ENCODE measurements at regions not wholly inside any gene's neighbourhood (a gene's known extent, or its start where the extent isn't known, plus 50 kb on each side); places are given as distances from the start of the nearest gene placed in this dataset.
"Not testable (repeated sequence)": the region's sequence is repeated elsewhere in the genome, so short reads cannot be mapped to it uniquely, and the experiment has no call there.

DNA sequence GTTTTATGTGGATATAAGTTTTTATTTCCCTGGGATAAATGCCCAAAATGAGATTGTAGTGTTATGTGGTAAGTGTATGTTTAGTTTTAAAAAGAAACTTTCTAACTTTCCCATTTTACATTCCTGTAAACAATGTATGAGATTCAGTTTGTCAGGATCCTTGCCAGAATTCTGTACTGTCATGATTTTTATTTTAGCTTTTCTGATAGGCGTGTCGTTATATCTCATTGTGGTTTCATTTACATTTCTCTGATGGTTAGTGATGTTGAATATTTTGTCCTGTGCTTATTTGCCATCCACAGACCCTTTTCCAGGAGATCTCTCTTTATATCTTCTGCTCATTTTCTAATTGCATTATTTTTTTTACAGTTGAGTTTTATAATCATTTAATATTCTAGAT is 245.6 kb upstream of the CDH2 start:
- no peak for DNase-seq
- no peak for FAIRE-seq
- intact Hi-C loops (cut with DNase I): no loop called here

DNA sequence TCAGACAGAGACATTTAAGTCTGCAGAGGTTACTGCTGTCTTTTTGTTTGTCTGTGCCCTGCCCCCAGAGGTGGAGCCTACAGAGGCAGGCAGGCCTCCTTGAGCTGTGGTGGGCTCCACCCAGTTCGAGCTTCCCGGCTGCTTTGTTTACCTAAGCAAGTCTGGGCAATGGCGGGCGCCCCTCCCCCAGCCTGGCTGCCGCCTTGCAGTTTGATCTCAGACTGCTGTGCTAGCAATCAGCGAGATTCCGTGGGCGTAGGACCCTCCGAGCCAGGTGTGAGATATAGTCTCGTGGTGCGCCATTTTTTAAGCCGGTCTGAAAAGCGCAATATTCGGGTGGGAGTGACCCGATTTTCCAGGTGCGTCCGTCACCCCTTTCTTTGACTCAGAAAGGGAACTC is 245.0 kb upstream of the CDH2 start:
- H3K4me3 ChIP-seq (ENCODE audit: low read length in 3 of 3); H3K36me3 ChIP-seq (ENCODE audit: control insufficient read depth in 2 of 3, insufficient read depth in 3 of 3, low read length in 3 of 3); FAIRE-seq; H3K27ac ChIP-seq (ENCODE audit: low read depth in 2 of 2, low read length in 2 of 2); intact Hi-C loops (cut with DNase I); DNase-seq; H3K4me1 ChIP-seq (ENCODE audit: control insufficient read depth in 2 of 3, insufficient read depth in 2 of 3, low read depth in 1 of 3, low read length in 3 of 3); H3K27me3 ChIP-seq (ENCODE audit: control insufficient read depth, insufficient read depth, low read length); H3K9ac ChIP-seq (ENCODE audit: low read length in 3 of 3); H3K9me3 ChIP-seq (ENCODE audit: control insufficient read depth in 2 of 3, insufficient read depth in 1 of 3, low read length in 3 of 3): not testable (repeated sequence)

More for the DNA sequence above, 245.6 kb upstream of the CDH2 start:
- Histone ChIP-seq H3K36me3 (ENCODE audit: control insufficient read depth in 2 of 3, insufficient read depth in 3 of 3, low read length in 3 of 3) (no peaks in the 10 kb centered on the region), H3K9ac (ENCODE audit: low read length in 3 of 3) (no peak overlapping the region), H3K4me3 (ENCODE audit: low read length in 3 of 3) (no peak overlapping the region), H3K27ac (ENCODE audit: low read depth in 2 of 2, low read length in 2 of 2) (no peak overlapping the region), H3K27me3 (ENCODE audit: control insufficient read depth, insufficient read depth, low read length) (no peaks in the 10 kb centered on the region), H3K4me1 (ENCODE audit: control insufficient read depth in 2 of 3, insufficient read depth in 2 of 3, low read depth in 1 of 3, low read length in 3 of 3) (no peaks in the 10 kb centered on the region), H3K9me3 (ENCODE audit: control insufficient read depth in 2 of 3, insufficient read depth in 1 of 3, low read length in 3 of 3) (peaks cover 0 to 2% (median 0%) of the 10 kb centered on the region in 3 donors)
- TF ChIP-seq, protein P1, sequence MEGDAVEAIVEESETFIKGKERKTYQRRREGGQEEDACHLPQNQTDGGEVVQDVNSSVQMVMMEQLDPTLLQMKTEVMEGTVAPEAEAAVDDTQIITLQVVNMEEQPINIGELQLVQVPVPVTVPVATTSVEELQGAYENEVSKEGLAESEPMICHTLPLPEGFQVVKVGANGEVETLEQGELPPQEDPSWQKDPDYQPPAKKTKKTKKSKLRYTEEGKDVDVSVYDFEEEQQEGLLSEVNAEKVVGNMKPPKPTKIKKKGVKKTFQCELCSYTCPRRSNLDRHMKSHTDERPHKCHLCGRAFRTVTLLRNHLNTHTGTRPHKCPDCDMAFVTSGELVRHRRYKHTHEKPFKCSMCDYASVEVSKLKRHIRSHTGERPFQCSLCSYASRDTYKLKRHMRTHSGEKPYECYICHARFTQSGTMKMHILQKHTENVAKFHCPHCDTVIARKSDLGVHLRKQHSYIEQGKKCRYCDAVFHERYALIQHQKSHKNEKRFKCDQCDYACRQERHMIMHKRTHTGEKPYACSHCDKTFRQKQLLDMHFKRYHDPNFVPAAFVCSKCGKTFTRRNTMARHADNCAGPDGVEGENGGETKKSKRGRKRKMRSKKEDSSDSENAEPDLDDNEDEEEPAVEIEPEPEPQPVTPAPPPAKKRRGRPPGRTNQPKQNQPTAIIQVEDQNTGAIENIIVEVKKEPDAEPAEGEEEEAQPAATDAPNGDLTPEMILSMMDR (IDR thresholded peaks at IDR 0.05; ENCODE audit: borderline replicate concordance, extremely low read depth, insufficient read depth): no peak

DNA sequence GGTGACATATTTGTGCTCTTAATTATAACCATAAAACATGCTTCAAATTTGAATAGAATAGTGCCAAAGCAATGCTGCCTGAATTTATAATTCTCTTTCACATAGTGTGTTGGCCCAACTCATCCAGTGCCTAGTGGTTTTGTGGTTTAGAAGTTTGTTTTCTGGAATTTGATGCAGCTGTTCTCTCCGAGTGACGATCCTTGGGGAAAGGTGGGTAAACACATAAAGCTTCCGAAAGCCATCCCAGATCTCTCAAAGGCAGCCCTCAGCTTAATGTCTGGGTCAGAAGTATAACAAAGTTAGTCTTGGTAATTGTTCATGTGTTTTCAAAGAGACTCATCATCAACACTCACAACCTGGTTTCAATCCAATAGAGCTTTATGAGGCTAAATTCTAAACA is 235.6 kb upstream of the CDH2 start:
- no peak for DNase-seq
- no peak for FAIRE-seq
- no peaks in the 10 kb centered on the region for H3K36me3 ChIP-seq (ENCODE audit: control insufficient read depth in 2 of 3, insufficient read depth in 3 of 3, low read length in 3 of 3)
- no peak overlapping the region for H3K27ac ChIP-seq (ENCODE audit: low read depth in 2 of 2, low read length in 2 of 2)
- H3K4me3 ChIP-seq (ENCODE audit: low read length in 3 of 3): no peak overlapping the region
- H3K9ac ChIP-seq (ENCODE audit: low read length in 3 of 3): no peak overlapping the region
- H3K9me3 ChIP-seq (ENCODE audit: control insufficient read depth in 2 of 3, insufficient read depth in 1 of 3, low read length in 3 of 3): no peaks in the 10 kb centered on the region
- intact Hi-C loops (cut with DNase I): no loop called here
- H3K27me3 ChIP-seq (ENCODE audit: control insufficient read depth, insufficient read depth, low read length): no peaks in the 10 kb centered on the region
- TF ChIP-seq, protein P1 (IDR thresholded peaks at IDR 0.05; ENCODE audit: borderline replicate concordance, extremely low read depth, insufficient read depth): no peak
- no peaks in the 10 kb centered on the region for H3K4me1 ChIP-seq (ENCODE audit: control insufficient read depth in 2 of 3, insufficient read depth in 2 of 3, low read depth in 1 of 3, low read length in 3 of 3)

DNA sequence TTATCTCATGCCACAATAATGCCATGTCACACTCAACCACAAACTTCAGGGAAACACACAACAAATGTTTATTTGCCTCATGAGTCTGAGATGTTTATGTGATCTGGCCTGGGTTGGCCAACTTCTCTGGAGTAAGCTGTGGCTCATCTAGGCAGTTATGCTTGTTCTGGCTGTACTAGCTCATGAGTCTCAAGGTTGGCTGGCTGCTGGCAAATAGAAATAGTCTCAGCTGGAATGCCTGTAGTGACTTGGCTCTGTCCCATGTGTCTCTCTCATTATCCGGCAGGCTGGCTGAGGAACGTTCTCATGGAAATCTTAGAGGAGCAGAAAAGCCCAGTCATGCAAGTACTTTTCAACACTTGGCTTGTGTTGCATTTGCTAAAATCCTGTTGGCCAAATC is 234.9 kb upstream of the CDH2 start:
- Histone ChIP-seq H3K9me3 (ENCODE audit: control insufficient read depth in 2 of 3, insufficient read depth in 1 of 3, low read length in 3 of 3) (no peaks in the 10 kb centered on the region), H3K9ac (ENCODE audit: low read length in 3 of 3) (no peak overlapping the region), H3K4me1 (ENCODE audit: control insufficient read depth in 2 of 3, insufficient read depth in 2 of 3, low read depth in 1 of 3, low read length in 3 of 3) (no peaks in the 10 kb centered on the region), H3K27ac (ENCODE audit: low read depth in 2 of 2, low read length in 2 of 2) (no peak overlapping the region), H3K36me3 (ENCODE audit: control insufficient read depth in 2 of 3, insufficient read depth in 3 of 3, low read length in 3 of 3) (no peaks in the 10 kb centered on the region), H3K27me3 (ENCODE audit: control insufficient read depth, insufficient read depth, low read length) (no peaks in the 10 kb centered on the region), H3K4me3 (ENCODE audit: low read length in 3 of 3) (no peak overlapping the region)
- DNase-seq (no peak), FAIRE-seq (no peak)
- TF ChIP-seq, protein P1 (IDR thresholded peaks at IDR 0.05; ENCODE audit: borderline replicate concordance, extremely low read depth, insufficient read depth): no peak
- intact Hi-C loops (cut with DNase I): no loop called here
